ENCODE measurements at regions not wholly inside any gene's neighbourhood (a gene's known extent, or its start where the extent isn't known, plus 50 kb on each side); places are given as distances from the start of the nearest gene placed in this dataset.

DNA sequence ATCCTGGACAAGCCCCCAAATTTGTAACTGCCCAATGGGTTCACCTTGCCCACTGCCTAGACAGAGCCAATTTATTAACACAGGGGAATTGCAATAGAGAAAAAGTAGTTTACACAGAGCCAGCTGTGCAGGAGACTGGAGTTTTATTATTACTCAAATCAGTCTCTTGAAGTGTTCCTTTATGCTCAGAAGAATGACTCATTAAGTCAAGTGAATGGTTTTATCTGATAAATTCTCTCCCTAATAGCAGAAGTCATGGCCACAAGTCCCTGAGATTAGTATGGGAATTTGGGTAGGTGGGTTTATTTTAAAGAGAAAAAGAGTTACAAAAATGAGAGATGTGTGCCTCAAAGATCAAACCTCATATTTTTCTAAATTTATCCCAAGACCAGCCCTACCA is 122.8 kb upstream of the NUDT4 start:
- DNase-seq, result no peak

DNA sequence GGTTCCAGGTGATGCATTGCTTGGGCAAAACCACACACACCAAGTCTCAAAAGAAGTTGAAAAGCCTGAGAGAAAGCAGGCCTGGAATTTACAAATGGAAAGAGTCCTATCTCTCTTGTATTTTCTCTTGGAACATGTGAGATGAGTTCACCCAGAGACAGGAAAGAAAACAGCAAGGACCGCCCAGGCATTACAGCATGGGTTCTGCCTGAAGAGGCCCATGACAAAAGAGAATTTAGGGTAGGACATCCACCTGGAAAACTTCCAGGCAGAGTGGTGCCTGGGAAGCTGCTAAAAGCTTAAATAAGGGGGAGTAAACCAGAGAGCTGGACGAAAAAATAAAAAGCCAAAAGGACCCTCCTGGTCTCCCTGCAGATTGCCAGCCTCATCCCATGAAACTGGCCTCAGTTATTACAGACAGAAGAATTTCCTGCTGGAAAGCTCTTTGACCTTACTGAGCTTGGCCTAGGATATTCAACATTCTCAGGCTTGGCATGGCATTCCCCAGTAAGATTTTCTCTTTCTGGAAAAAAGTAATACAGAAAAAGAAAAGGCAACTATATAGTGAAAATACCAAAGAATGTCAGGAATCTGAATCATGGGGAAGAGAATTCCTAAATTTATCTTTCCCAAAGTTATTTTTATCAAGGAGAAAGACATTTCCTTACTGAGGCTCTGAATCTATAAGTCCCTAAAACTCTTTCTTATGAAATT is 121.3 kb upstream of the NUDT4 start:
- DNase-seq, result no peak

DNA sequence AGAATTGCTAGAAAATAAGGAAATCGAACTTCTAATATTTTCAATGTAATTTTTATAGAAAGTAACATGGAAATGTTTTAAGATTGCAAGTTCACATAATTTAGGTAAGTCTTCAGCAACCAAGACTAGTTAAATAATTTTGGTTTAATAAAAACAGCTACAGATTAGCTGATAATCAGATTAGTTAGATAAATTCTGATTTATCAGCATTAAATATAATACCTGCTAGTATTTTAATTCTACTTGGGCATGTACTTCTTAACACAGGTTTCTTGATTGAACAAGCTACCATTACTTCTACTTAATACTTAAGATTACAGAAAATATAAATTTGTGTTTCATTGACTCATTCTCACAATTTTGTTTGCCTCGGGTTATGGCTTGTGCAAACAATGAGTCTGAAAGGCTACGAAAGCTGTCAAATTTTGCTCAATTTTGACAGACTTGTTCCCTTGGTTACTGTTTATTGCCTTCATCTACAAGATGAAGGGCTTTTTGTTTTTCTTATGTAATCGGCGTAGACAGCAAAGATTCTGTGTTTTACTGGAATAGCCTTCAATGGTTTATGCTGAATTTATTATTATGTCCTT is 116.1 kb upstream of the NUDT4 start:
- no peak for DNase-seq

DNA sequence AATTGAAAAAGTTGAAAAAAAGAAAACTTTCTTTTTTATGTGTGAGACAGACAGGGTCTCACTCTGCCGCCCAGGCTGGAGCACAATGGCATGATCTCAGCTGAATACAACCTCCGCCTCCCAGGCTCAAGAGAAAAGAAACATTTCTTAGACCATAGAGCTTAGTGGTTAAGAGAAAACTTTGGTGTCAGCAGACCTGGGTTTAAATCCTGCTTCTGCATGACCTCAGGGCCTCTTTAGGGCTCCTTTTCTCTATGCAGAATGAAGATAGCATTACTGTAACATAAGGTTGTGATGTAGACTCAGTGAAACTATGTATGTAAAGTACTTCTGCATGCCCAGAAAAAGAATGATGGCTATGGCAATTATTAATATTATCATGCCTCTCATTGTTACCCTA is 104.7 kb upstream of the NUDT4 start:
- DNase-seq, result no peak

DNA sequence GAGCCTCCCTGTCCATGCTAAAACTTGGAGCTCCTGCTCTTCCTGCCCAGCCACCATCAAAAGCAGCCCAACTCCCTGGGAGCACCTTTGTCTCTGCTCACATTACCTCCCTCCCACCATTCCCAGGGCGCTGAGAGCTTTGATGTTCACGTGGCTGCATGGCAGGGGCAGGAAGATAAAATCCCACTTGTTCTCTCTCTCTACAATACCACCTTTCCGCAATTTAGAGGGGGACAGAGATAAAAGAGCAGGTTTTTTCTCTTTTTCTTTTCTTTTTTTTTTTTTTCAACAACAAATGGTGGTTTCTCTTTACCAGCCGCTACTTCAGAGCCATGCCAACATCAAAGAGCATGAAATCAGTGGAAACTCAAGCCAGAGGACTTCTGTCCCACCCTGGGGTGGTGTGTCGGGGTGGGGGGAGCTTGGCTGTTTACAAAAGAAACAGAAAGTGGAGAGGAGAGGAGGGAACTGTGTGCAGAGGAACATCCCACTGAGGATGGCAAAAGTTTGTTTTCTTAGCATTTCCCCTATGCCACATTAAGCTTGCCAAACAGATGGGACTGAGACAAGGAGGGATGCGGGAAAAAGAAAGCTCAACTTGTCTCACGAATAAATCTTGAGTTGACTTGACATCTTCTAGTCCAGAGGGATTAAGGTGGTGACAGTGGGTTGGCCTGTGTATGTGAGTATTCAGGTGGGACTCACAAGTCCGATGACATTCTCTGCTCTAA is 103.7 kb upstream of the NUDT4 start:
- DNase-seq, result no peak

DNA sequence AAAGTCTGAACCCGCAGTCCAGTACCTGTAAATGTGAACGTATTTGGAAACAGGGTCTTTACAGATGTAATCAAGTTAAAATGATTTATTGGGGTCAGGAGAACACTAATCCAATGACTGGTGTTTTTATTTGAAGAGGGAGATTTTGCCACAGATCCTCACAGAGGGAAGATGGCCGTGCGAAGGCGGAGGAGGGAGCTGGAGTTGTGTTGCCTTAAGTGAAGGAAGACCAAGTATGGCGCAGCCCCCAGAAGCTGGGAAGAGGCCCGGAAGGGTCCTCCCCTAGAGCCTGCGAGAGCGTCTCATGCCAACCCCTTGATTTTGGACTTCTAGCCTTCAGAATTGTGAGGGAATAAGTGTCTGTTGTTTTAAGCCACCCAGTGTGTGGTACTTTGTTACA is 102.8 kb upstream of the NUDT4 start:
- DNase-seq, result no peak

DNA sequence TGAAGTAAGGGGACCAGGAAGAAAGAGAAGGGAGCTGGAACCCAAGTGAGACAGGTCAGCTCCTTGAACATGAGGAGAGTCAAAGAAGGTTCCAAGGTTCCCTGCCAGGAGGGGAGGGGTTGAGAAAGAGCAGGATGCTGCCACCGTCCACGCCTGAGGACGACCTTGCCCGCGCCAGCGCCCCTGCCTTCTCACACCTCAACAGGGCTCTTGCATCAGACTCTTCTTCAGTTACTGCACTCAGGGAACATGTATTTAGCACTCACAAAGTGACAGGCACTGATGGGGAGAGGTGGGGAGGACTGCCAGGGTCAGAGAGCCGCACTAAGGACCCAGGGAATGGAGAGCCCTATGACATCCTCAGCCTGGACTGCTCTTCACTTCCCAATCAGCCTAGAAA is 102.1 kb upstream of the NUDT4 start:
- no peak for DNase-seq

DNA sequence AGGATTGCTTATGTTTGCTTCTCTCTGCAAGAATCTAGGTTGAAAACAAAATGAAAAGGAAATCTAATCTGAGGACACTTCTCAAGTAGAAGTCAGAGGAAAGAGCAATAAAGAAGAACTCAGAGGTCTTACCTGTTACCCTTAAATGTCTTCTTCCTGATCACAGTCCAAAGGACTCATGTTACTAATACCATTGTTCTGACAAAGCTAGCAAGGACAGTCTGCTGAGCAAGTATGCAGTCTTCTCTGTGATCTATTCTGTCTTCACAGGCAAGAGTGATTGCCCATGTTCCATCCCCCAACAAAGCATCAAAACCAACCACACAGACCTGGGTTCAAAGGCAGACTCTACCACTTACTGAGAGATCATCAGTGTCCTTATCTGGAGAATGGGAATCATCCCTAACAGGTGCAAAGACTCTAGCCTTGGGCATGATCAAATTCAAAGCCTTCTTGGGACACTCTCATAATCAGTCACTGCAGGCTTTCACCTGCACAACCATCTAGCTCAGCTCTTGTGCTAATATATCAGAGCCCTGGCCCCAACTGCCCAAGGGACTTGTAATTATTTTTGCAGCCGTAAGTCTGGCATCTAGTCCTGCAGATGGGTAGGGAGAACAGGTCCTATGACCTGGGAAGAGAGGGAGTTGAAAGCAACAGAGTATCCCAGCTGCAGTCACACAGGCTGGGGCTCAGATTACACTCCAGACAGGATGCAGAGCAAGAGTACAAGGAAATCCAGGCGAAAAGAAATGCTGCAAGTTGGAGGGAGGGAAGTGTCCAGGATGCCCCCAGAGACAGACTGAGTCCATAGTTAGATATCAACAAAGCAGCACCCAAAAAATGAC is 97.9 kb upstream of the NUDT4 start:
- DNase-seq, result no peak

DNA sequence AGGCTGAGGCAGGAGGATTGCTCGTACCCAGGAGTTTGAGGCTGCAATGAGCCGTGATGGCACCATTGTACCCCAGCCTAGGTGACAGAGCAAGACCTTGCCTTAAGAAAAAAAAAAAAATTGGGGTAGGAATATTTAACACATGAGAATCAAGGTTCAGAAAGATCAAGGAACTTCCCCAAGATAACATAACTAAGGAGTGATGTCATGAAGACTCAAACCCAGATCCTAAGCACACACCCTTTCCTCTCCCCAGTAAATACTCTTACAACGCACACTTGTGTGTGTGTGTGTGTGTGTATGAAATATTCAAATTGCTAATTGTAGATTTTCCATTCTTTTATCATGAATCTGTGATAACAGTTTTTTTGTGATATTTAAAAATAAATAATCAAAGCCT is 90.6 kb upstream of the NUDT4 start:
- no peak for DNase-seq

DNA sequence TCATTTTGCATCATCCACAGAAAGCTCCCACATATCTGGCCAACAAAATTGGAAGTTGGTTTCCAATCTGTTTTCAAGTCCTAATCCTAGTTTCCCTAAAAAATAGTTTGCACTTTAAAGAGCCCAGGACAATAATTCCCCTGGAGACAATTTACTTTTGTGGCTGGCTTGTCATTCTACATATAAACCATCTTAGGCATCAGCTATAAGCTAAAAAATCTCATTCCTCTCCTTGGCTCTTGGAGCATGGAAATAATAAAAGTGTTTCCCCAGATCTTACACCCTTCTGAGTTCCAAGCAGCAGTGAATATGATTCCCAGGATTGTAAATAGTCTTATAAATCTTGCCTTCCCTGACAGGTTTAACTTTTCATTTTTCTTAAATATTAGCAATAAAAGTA is 89.1 kb upstream of the NUDT4 start:
- DNase-seq, result no peak

DNA sequence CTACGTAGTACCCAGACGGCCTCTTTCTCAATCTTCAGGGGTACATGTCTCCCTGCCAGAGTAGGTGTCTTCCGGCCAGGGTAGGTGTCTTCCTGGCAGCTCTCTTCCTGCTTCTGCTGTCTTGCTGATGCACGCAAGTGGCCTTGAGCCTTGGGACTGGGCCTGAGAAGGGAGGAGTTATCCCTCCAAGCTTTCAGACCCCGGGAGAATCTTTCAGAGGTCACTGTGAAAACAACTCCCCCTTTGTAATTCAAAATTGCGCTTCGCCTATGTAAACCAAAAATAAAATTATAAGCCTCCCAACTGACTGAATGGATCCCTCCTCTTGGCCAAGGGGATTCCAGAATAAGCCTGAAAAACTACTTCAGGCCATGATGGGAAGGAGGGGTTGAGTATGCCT is 87.3 kb upstream of the NUDT4 start:
- DNase-seq, result no peak

DNA sequence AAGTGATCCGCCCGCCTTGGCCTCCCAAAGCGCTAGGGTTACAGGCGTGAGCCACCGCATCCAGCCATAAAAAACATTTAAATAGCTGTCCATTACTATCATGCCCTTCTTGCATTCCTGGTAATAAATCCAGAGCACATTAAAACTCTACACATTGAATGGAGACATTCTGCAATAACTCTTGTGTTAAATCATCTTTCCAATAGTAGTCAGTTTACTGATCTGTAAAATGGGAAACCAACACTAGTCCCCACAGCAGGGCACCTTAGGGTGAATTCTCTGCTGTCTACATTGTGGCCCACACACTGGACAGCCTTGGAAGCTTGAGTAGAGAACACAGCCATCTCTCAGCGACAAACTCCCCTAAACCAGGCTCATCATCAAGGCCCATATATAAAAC is 85.5 kb upstream of the NUDT4 start:
- DNase-seq, result no peak

DNA sequence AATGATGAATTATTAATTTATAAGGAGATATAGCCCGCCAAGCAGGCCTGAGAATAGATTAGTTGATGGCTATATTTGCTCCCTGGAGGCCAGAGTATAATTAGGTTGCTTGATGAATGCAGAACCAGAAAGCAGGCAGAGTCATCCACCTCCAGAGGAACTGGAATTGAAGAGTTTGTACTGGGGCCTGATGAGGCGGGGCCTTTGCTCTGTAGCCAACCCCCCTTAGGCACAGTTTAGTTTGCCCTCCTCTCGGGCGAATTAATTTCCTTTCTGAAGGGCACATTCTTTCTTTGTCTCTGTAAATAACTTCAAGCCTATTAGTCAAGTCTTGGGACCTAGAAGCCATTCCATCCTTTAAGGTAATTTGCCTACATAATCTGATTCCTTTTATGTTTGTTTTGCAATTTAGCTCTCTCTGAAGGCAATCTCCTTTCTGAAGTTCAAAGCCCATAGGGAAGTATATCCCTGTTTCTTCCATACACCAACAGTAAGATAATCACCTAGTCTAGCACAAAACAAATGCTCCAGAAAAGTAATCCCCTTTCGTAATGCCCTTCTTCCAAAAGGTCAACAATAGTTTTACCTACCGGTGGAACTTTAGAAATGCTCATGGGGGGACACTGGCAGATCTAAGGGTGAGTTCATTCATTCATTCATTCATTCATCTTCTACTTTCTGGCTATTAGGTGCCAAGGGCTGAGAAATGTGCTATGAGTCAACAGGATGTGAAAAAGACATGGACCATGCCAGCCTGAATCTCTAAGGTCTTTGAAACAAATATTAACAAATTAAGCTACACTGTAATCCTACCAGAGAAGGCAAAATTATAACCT is 84.8 kb upstream of the NUDT4 start:
- no peak for DNase-seq

DNA sequence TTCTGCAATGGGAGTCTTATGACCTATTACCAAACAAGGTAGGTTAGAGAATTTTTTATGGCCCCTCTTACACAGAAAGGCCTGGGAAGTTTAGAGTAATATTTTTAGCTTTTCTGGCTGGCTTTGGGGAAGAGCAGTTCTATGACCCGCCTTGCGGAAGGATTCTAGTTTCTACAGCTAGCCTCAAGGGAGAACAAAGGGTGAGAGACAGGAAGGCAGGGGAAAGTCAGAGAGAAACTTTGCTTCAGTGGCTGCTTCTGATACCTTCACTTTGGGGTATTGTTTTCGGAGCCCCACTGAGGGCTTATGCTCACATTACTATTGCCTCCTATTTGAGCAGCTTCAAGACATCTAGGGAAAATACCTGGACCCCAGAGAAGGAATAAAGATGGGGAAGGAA is 80.7 kb upstream of the NUDT4 start:
- DNase-seq, result no peak

DNA sequence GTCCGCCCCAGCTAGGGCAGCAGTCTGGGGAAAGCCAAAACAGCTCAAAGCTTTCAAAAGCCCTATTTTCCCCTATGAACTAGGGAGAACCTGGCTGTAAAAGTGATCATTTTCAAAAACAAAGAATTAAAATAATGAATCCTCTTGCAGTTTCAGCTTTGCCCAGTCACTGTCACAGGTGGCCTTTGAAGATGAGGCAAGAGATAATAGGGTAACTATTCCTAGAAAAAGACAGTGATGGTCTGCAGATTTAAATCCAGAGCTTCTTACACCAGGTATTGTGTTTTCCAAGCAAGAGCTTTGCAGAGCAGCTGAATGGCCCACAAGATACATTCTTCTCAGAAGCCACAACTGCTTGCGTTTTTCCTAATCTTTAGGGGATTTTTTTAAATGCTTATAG is 80.2 kb upstream of the NUDT4 start:
- DNase-seq, result no peak

DNA sequence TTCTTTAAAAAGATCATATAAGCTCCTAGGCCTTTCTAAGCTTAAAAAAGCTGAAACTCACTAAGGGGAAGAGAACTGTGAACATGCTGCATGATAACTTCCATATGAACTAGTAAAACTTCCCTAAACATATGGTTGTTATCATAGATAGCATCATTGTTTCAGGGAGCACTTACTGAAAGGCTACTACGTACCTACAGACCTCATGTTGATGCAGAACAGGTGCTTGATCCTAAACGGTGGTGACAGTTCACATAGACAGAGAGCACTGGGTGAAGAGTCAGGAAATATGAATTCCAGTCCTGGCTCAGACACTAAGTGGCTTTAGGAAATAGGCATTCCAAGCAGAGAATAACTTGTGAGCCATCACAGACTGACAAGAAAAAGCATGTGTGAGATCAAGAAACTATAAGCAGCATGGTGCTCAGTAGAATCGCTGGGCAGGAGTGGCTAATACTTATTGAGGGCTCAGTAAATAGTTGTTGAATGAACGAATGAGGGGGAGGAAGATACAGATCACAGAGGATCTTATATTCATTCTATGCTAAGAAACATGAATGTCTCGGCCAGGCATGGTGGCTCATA is 78.4 kb upstream of the NUDT4 start:
- DNase-seq, result no peak

DNA sequence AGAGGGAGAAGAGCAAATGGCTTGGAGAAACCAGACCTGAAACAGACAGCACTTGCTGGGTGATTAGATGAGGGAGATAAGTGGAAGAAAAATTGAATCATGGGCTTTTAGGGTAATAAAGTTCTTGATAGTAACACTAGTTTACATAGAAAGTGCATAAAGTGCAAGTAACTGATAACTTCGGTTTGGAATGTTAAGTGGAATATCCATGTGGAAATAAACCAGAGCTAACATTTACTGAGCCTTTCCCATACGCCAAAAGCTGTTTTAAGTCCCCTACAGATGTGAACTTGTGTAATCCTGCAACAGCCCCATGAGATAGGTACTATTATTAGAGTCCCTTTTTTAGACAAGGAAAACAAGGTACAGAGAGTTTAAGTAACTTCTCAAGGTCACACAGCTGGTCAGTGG is 77.1 kb upstream of the NUDT4 start:
- no peak for DNase-seq

DNA sequence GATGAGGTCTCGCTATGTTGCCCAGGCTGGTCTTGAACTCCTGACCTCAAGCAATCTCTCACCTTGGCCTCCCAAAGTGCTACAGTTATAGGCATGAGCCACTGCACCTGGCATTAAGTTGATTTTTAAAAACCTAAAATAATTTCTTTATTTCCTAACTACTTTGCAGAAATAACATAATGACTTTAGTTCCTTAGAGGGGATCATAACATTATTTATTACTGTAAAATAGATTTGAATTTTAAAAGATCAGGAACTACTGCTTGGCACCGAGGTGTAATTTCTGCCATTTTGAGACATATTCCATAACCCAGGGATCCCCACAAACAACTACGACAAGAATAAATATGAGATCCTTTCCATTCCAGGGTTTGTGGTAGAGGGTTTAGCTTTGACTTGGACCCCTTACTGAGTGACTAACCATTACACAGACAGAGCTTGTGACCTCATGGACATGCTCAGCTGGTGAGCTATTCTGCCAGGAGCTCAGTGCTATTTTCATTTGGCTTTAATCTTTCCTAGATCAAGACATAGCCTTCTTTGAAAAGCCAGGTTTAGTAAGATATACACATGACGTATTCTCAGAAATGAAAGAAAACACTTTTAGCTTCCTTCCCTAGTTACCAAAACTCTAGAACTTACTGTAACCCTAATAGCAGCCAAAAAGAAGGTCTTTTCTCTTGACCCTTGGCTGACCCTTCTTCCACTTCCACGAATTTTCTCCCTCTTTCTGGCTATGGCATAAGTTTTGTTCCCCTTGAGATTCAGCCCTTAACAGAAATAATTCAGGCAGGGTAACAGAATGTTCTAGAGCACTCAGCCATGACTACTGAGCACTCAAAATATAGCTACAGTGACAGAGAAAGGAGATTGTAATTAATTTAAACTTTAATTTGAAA is 75.1 kb upstream of the NUDT4 start:
- no peak for DNase-seq

DNA sequence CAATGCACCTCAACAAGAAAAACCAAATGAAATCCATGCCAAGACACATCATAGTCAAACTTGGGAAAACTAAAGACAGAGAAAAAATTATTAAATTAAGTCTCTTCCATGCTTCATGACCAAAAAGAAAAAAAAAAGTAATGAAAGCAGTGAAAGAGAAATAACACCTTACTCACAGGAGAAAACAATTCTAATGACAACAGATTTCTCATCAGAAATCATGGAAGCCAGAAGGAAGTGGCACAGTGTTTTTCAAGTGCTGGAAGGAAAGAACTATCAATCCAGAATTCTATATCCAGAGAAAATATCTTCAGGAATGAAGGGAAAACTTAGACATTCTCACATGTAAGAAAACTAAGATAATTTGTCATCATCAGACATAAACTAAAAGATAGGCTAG is 71.1 kb upstream of the NUDT4 start:
- no peak for DNase-seq

DNA sequence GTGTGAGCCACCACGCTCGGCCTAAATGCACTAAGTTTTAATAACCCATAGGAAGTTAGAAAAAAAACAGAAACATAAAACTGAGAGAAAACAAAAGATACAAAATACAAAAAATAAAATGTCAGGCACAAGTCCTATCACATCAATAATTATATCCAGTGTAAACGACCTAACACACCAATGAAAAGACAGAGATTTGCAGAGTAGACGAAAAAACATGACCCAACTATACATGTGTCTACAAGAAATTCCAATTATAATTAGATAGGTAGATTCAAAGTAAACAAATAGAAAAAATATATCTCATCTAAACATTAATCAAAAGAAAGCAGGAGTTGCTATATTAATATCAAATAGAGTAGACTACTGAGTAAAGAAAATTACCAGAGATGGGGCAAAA is 69.4 kb upstream of the NUDT4 start:
- no peak for DNase-seq

DNA sequence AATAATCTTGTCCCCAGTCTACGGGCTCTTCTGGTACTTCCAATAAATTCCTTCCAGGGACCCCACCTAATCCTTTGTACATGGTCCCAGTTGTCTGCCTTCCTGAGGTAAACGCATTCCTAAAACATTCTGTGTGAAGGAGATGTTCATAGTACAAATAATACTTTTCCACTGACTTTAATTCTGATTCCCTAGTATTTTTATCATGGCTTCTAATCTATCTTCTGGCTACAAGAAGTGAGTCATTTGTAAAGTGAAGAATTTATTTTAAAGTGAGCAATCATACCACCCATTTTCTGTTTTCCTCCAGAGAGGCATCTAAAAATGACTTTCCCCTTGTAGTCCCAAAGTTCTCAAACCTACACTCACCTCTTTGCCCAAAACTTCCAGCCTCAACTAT is 65.9 kb upstream of the NUDT4 start:
- DNase-seq, result no peak

All from stimulated activated CD4-positive, alpha-beta T cell treated with anti-CD3 and anti-CD28 coated beads, Interleukin-4, amount 100 ng/mL, for 1 hour (primary cell).